ENCODE measurements at regions not wholly inside any gene's neighbourhood (a gene's known extent, or its start where the extent isn't known, plus 50 kb on each side); places are given as distances from the start of the nearest gene placed in this dataset.
"Not testable (repeated sequence)": the region's sequence is repeated elsewhere in the genome, so short reads cannot be mapped to it uniquely, and the experiment has no call there.

- no peak for DNase-seq
Measured at GRCh38 chr6:144437105-144437504, 152.0 kb downstream of the UTRN start.

- DNase-seq = no peak
Measured at GRCh38 chr6:144438103-144438502, 153.0 kb downstream of the UTRN start.

GRCh38 chr6:144439016-144439415 lies 153.9 kb downstream of the UTRN start:
- no peak for DNase-seq

GRCh38 chr6:144441801-144442200 lies 156.7 kb downstream of the UTRN start:
- not testable (repeated sequence) for DNase-seq

GRCh38 chr6:144443157-144443556 lies 158.0 kb downstream of the UTRN start:
- DNase-seq = no peak

- no peak for DNase-seq
Measured at GRCh38 chr6:144447472-144447871, 162.3 kb downstream of the UTRN start.

GRCh38 chr6:144449218-144449617 lies 164.1 kb downstream of the UTRN start:
- no peak for DNase-seq

GRCh38 chr6:144449911-144450597 lies 164.9 kb downstream of the UTRN start:
- DNase-seq = no peak

GRCh38 chr6:144460327-144461095 lies 175.4 kb downstream of the UTRN start:
- no peak for DNase-seq

- no peak for DNase-seq
Measured at GRCh38 chr6:144462058-144462457, 176.9 kb downstream of the UTRN start.

- DNase-seq = no peak
Measured at GRCh38 chr6:144466716-144467115, 181.6 kb downstream of the UTRN start.

GRCh38 chr6:144467172-144467762 lies 182.1 kb downstream of the UTRN start:
- no peak for DNase-seq

- DNase-seq = no peak
Measured at GRCh38 chr6:144467921-144468320, 182.8 kb downstream of the UTRN start.

GRCh38 chr6:144468709-144469108 lies 183.6 kb downstream of the UTRN start:
- no peak for DNase-seq

- no peak for DNase-seq
Measured at GRCh38 chr6:144469144-144469575, 184.0 kb downstream of the UTRN start.

- DNase-seq = not testable (repeated sequence)
Measured at GRCh38 chr6:144470201-144470600, 185.1 kb downstream of the UTRN start.

GRCh38 chr6:144471986-144472385 lies 186.9 kb downstream of the UTRN start:
- no peak for DNase-seq

GRCh38 chr6:144474290-144474689 lies 189.2 kb downstream of the UTRN start:
- no peak for DNase-seq

- DNase-seq = no peak
Measured at GRCh38 chr6:144474904-144475303, 189.8 kb downstream of the UTRN start.

- DNase-seq = no peak
Measured at GRCh38 chr6:144475411-144475810, 190.3 kb downstream of the UTRN start.

- no peak for DNase-seq
Measured at GRCh38 chr6:144476286-144476685, 191.2 kb downstream of the UTRN start.

- DNase-seq = no peak
Measured at GRCh38 chr6:144477396-144477795, 192.3 kb downstream of the UTRN start.

GRCh38 chr6:144477856-144478255 lies 192.7 kb downstream of the UTRN start:
- no peak for DNase-seq

- no peak for DNase-seq
Measured at GRCh38 chr6:144478483-144478882, 193.3 kb downstream of the UTRN start.
